Ovary (tissue), 7 donors: ENCODE measurements at regions not wholly inside any gene's neighbourhood (a gene's known extent, or its start where the extent isn't known, plus 50 kb on each side); places are given as distances from the start of the nearest gene placed in this dataset.

Experiments used
- DNase-seq, 5 donors: peaks; one replicate each; pipeline ENCODE4 v3.0.0-alpha.2; 2019 to 2020
- H3K27ac ChIP-seq, 2 donors: fragments of 200-600 bp; one replicate each; pipeline versions ENCODE4 v1.5.1 to v1.8.0; 2019 to 2022
- H3K27me3 ChIP-seq: fragments of 200-600 bp; one replicate; pipeline ENCODE4 v1.8.0; 2022
- H3K36me3 ChIP-seq: fragments of 200-600 bp; sonication (generic); one replicate; pipeline ENCODE4 v1.5.1; 2019
- H3K4me1 ChIP-seq: one replicate; pipeline ENCODE4 v1.8.1; 2013; ENCODE audit warnings: mild to moderate bottlenecking, moderate library complexity; ENCODE audit not compliant: insufficient read depth
- H3K4me3 ChIP-seq: fragments of 200-600 bp; sonication (generic); one replicate; pipeline ENCODE4 v1.5.1; 2017
- H3K9me3 ChIP-seq, 2 donors: fragments of 200-600 bp in 1 of 2; sonication (generic) in 1 of 2; one replicate each; pipeline versions ENCODE4 v1.5.1 to v1.8.1; 2013 to 2019; ENCODE audit warnings: mild to moderate bottlenecking in 1 of 2, moderate library complexity in 1 of 2
- CTCF ChIP-seq, 3 donors: fragments of 450-650 bp in 2 of 3; fragments of 200-600 bp in 1 of 3; IDR thresholded peaks; one replicate each; pipeline versions ENCODE4 v1.5.1 to v1.8.0; 2016 to 2022; ENCODE audit warnings: antibody characterized with exemption in 3 of 3, mild to moderate bottlenecking in 1 of 3
- EP300 ChIP-seq: sonication (generic); formaldehyde crosslinking; IDR thresholded peaks from one replicate; pipeline ENCODE4 v1.6.1; 2017; ENCODE audit warnings: antibody characterized with exemption
- POLR2A ChIP-seq: fragments of 450-650 bp; IDR thresholded peaks from one replicate; pipeline ENCODE4 v1.6.1; 2017; ENCODE audit warnings: antibody characterized with exemption, mild to moderate bottlenecking, moderate library complexity
- WGBS, 3 donors: extraction: QIAGEN DNeasy Blood & Tissue Kit in 1 of 3; methylation state at CpG; one replicate each; pipeline versions ENCODE4 v1.1.5 to v1.1.7; 2013 to 2017; 5-methylcytosine and 5-hydroxymethylcytosine counted together
- intact Hi-C, 4 donors: fragments of 100-400 bp; cut with DNase I; formaldehyde crosslinking; loops; one replicate each; pipeline versions ENCODE4 v1.11.0 to v1.15.1; 2022 to 2023
- donor health status: DM: no; HTN: no; CAD: no; lungs with moderate emphysema.
- donor health status: DM: no; HTN: no; CAD: no.
- donor health status: Bipolar disorder and iron deficiency.
- donor health status: DM: no; HTN: no; CAD: no.
- donor health status: DM: yes; HTN: yes; CAD: no.

- H3K9me3 ChIP-seq, result no peaks in the 10 kb centered on the region
- 6 to 12% (median 7%) methylated on average over 6 of the region's 6 CpGs for WGBS, 3 donors
- intact Hi-C loops, result no loop called here
- TF ChIP-seq EP300 (no peak), POLR2A (no peak), CTCF (IDR thresholded peaks at IDR 0.05) (no peak)
- no peak overlapping the region for H3K27ac ChIP-seq
- H3K27me3 ChIP-seq, result no peaks in the 10 kb centered on the region
- DNase-seq, result no peak
- no peak overlapping the region for H3K4me3 ChIP-seq
- H3K36me3 ChIP-seq, result no peaks in the 10 kb centered on the region
- H3K4me1 ChIP-seq, result peaks cover 13% of the 10 kb centered on the region
Observed at GRCh38 chr4:123786163-123786915, 389.7 kb downstream of the SPRY1 start.

GRCh38 chr4:123786920-123787319 lies 390.3 kb downstream of the SPRY1 start:
- 13 to 20% (median 15%) methylated on average over 3 of the region's 3 CpGs for WGBS, 3 donors
- no peak for TF ChIP-seq CTCF (IDR thresholded peaks at IDR 0.05)
- TF ChIP-seq EP300, result no peak
- TF ChIP-seq POLR2A, result no peak
- no peaks in the 10 kb centered on the region for H3K9me3 ChIP-seq
- intact Hi-C loops, result no loop called here
- H3K27me3 ChIP-seq, result no peaks in the 10 kb centered on the region
- peak; percentile 34 to 46 (median 40) for DNase-seq
- no peak overlapping the region for H3K27ac ChIP-seq
- no peaks in the 10 kb centered on the region for H3K36me3 ChIP-seq
- H3K4me1 ChIP-seq, result peaks cover 13% of the 10 kb centered on the region
- no peak overlapping the region for H3K4me3 ChIP-seq

- H3K27ac ChIP-seq, result no peak overlapping the region
- DNase-seq, result no peak
- H3K4me1 ChIP-seq, result peaks cover 13% of the 10 kb centered on the region
- intact Hi-C loops, result no loop called here
- H3K36me3 ChIP-seq, result no peaks in the 10 kb centered on the region
- H3K9me3 ChIP-seq, result no peaks in the 10 kb centered on the region
- no peaks in the 10 kb centered on the region for H3K27me3 ChIP-seq
- no peak overlapping the region for H3K4me3 ChIP-seq
- TF ChIP-seq POLR2A, result no peak
- TF ChIP-seq EP300, result no peak
- TF ChIP-seq CTCF (IDR thresholded peaks at IDR 0.05), result no peak
- 69 to 77% (median 71%) methylated on average over 4 of the region's 4 CpGs for WGBS, 3 donors
Observed at GRCh38 chr4:123787512-123788080, 391.0 kb downstream of the SPRY1 start.

GRCh38 chr4:123788577-123788976 lies 392.0 kb downstream of the SPRY1 start:
- Histone ChIP-seq H3K36me3 (no peaks in the 10 kb centered on the region), H3K9me3 (no peaks in the 10 kb centered on the region), H3K4me3 (no peak overlapping the region), H3K4me1 (peaks cover 11% of the 10 kb centered on the region), H3K27ac (no peak overlapping the region), H3K27me3 (no peaks in the 10 kb centered on the region)
- DNase-seq, result no peak
- intact Hi-C loops, result no loop called here
- TF ChIP-seq POLR2A, result no peak
- TF ChIP-seq EP300, result no peak
- no peak for TF ChIP-seq CTCF (IDR thresholded peaks at IDR 0.05)
